NCI-H524 treated with DMSO at 0.1 percent for 48 hours (cell line): ENCODE measurements at regions not wholly inside any gene's neighbourhood (a gene's known extent, or its start where the extent isn't known, plus 50 kb on each side); places are given as distances from the start of the nearest gene placed in this dataset.

Experiments used
- DNase-seq: peaks from one replicate; lab custom pipeline; 2025; lab: John Stamatoyannopoulos, UW

GRCh38 chr11:27968461-27968860 lies 139.5 kb downstream of the KIF18A start:
- no peak for DNase-seq

DNA sequence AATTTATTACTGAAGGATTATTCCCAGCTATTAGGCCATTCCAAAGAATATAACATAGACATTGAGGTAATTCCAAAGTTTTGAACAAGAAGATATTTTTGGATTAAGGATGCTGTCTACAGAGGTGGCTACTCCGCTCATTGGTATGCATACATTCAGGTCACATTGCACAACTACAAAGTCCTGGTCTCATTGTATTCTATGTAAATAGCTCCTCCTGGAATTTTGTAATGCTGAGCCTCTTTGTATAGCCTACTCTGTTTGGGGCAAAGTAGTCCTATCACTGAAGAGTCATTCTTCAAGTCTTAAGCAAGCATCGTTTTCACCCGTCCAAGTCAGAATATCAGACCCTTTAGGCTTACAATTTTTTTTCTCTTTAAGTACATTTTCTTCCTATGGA lies 142.4 kb downstream of the KIF18A start:
- DNase-seq: no peak

DNA sequence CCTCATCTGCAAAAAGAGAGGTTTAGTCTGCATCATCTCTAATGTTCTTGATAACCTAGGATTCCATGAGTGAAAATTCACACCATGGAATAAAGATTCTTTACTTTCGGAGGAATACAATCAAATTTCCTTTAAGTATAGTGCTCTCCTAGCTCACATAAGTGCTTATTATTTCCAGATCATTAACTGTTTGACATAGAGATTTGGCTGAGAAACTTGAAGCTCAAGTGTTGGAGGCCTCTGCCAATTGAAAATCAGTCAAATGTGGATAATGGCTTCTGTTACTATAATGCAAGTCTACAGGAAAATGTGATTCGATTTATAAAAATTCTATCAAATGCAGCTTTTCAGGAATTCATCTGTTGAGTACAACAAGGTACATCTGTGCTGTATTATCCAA lies 144.6 kb downstream of the KIF18A start:
- DNase-seq: no peak

DNA sequence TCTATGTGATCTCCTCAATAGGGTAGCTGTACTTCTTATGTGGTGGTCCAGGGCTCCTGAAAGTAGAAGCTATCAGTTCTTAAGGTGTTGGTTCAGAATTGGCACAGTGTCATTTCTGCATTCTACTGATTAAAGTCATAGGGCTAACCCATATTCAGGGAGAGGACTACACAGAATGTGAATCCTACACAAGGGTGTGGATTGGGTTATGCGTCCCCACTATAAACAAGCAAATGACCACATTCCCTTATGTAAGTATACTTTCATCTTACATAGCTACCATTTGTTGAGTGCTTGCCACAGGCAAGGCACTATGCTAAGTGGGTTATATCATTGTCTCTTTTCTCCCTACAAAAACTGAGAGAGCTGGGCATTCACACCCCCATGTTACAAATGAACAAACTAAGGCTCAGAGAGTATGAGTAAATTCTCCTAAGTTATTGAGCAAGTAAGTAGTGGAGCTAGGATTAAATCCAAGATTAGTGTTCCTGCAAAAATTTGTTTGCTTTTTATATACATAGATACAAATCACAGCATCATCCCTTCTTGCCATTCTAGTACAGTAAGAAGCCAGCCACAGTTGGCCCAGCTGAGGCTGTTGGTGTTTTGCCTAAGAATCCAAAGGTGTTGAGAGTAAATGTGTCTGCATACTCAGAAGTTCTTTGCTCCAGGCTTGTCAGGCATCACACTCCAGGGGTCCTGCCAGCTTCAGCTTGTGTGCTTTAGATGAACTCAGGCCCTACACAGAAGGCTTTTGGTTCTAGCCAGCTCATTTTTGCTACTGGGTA lies 157.8 kb downstream of the KIF18A start:
- DNase-seq: no peak

DNA sequence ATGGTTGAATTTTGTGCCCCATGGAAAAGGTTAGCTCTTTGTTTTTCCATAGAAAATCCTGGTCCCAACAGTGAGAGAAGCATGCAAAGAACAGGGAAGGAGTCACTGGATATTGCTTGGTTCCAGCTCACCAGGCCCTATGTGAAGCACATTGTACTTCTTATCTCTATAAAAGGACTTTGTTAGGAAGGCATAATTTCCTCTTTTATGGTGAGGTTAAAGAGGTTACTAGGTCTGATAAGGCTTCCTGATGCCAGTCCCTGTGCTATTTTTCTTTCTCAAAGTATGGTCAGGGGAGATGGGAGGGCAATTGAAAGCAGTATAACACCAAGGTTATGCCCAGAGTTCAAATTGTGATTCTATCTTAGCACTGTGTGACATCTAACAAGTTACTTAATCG lies 162.6 kb downstream of the KIF18A start:
- DNase-seq: no peak

DNA sequence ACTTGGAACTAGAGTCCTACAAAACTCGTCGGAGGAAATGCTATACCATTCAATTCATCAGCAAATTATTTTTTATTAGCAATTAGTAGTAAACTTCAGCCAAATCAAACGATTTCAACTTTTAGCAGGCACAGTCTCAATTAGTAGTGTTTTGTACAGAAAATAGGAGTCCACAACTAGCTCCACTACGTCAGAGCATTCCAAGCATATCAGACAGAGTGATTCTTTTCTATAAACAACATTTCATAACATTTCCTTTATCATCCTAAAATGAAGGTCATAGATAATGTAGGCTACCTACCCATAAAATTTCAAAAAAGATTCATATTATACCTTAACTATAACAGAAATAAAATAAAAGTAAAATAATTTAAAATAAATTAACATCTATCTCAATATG lies 169.9 kb downstream of the KIF18A start:
- no peak for DNase-seq

GRCh38 chr11:27934830-27935145 lies 173.2 kb downstream of the KIF18A start:
- no peak for DNase-seq

DNA sequence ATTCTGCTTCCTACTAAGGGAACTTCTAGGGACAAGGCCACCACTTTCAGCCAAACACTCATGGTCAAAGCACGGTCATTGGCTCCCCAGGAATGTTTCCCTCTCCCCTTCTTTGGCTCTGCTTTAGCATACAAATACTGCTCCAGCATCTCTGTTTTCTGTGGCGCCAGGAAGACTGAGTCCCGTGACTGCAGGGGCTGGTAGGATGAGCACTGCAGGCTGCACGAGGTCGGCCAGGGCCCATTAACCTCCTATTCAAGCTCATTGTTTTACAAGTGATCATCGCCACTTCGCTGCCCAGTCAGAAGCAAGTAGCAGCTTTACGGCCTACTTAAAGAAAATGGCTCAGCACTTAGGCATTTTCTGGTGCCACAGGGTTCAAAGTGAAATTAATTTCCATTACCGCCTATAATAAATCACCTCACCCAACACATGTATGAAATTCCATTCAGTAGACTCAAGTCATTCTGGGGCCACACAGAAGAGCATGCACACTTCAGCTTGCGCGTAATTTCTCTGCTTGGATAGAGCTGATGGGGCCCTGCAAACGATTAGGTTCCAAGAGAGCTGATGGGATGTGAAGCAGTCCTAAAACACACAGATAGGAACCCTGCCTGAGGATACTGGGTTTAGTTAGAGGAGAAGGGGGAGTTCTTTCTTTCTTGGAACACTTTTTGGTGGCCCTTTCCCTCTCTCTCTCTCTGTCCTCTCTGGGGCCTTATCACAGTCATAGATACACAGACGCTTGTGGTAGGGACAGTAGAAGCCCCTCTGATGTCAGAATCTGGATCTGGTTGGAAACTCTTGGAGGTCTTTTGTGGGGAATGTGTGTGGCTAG lies 173.7 kb downstream of the KIF18A start:
- no peak for DNase-seq

- DNase-seq: no peak
Observed at GRCh38 chr11:27931770-27932169, 176.2 kb downstream of the KIF18A start.

DNA sequence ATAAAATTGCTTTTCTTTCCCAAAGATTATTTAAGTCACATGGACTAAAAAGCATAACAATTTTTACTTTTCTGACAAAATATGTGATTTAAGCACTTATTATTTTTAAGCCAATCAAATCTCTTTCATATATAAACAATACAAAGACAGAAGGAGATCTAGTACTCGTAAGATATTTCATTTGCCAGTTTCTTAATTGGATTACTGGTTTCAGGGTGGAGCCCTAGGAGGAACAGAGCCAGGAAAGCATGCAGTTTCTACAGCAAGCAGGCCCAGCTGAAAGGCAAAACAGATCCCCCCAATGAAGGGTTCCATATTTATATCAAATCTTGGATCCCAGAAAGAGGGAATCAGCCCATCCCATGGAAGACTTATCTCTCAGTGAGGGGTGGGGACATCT lies 177.0 kb downstream of the KIF18A start:
- DNase-seq: no peak

GRCh38 chr11:27928809-27929208 lies 179.1 kb downstream of the KIF18A start:
- no peak for DNase-seq

DNA sequence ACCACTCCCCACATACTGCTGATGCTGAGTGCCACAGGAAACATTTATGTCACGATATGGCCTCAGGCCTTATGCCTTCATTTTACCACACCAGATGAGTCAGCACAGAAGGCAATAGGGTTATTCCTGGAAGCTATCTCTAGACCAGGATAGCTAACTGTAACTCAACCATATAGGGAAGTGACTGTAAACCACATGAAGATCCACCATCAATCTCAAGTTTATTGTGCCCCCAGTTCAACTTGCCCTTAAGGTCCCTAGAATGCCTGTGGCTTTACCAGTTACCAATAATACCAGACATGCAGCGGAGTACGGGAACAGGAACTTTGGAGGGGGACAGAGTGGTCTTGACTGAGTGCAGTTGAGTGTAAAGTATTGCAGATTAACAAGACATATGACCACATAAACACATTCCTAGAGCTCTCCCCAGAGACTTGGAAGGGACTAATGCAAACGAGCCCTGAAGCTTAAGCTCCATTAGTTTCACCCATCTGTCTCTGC lies 180.9 kb downstream of the KIF18A start:
- peak; percentile 79 for DNase-seq

GRCh38 chr11:27926486-27926885 lies 181.5 kb downstream of the KIF18A start:
- DNase-seq: no peak

- no peak for DNase-seq
Observed at GRCh38 chr11:27921472-27921871, 186.5 kb downstream of the KIF18A start.

DNA sequence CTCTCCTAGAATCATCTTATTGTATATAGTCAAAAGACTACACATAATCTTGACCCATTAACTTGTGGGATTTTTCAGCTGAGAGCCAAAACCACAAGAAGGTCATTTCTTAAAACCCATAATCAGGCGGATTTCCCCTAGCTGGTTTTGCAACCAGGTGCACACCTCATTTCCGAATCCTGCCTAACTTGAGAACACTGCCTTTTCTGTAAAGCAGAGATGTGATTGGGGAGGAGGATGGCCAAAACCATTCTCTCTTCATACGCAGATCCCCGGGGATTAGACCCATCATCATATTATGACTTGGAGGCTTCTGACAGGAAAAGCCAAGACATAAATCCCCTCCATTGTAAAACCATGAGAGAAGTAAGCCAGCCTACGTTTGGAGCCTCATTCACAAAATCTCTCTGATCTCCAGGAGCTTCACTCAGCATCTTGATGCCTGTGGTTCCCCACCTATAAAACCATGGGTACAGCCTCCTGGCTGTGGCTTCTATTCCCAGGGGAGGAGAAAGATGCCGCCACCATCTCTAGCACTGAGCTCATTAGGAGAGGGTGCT lies 191.3 kb downstream of the KIF18A start:
- no peak for DNase-seq

DNA sequence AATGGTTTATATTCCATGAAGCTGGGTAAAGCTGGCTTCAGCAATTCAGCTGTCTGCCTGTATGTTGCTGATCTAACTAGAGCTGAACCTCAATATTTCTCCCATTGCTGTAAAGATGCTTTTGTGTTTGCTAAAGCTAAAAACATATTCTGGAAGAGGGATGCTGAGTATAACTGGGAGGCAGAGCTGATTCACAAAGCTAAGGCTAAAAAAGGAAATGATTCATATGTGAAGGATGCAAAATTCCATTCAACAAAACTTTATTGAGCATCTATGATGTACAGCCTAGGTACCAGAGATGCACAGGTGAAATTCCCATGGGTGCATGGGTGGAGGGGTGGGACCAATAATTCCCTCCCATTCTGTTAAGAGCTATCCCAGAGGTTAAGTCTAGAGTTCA lies 193.9 kb downstream of the KIF18A start:
- no peak for DNase-seq

DNA sequence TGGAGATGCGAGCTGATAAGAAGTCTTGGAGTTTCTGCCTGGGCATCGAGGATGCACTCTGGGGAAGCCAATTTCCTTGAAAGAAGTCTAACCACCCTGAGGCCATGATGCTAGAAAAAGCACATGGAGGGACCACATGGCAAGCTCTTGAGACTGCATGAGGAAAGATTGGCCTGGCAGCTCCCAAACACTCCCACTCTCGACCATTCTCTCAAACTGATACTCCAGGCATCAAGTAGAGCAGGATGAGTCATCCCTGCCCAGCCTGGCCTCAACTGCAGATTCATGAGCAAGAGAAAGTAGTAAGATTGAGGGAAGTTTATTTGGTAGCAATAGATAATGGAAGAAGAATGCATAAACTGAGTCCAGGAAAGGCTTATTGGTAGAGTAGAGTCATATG lies 194.3 kb downstream of the KIF18A start:
- DNase-seq: no peak

- DNase-seq: no peak
Observed at GRCh38 chr11:27912916-27913315, 195.0 kb downstream of the KIF18A start.

DNA sequence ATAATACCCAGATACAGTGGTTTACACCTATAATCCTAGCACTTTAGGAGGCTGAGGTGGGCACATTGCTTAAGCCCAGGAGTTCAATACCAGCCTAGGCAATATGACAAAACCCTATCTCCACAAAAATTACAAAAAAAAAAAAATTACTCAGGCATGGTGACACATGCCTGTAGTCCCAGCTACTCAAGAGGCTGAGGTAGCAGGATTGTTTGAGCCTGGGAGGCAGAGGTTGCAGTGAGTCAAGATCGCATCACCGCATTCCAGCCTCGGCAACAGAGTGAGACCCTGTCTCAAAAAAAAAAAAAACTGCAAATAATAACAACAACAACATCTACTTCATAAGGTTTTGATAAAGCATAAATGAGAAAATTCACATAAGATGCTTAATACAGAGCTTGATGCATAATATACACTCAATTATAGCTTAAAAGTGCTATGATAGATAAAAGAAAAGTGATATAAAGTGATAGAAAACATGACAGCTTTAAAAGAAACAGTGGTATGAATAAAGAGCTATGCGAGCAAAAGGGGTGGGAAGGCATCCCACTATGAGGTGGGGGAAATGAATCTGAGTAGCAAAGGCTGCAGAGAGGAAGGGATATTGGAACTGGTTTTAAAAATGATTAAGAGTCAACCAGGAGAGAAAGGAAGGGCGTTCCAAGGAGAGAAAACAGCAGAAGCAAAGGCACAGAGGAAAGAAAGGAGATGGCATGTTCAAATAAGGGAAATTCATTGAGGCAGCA lies 197.6 kb downstream of the KIF18A start:
- no peak for DNase-seq

GRCh38 chr11:27909386-27909785 lies 198.6 kb downstream of the KIF18A start:
- no peak for DNase-seq

GRCh38 chr11:27908621-27909020 lies 199.3 kb downstream of the KIF18A start:
- no peak for DNase-seq

DNA sequence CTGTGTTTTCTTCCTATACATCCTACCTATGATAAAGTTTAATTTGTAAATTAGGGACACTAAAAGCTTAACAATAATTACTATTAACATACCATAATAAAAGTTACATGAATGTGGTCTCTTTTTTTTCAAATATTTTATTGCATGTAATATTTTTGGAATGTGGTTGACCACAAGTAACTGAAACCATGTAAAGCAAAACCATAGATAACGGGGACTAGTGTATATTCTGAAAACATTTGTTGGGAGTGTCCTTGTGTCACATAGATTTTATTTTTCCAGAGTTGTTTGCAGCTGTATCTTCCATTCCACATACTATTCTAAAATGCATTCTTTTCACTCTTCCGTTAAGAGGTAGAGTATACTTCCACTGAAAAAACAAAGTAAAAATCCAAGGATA lies 200.4 kb downstream of the KIF18A start:
- DNase-seq: no peak
